ENCODE measurements at regions not wholly inside any gene's neighbourhood (a gene's known extent, or its start where the extent isn't known, plus 50 kb on each side); places are given as distances from the start of the nearest gene placed in this dataset.

DNA sequence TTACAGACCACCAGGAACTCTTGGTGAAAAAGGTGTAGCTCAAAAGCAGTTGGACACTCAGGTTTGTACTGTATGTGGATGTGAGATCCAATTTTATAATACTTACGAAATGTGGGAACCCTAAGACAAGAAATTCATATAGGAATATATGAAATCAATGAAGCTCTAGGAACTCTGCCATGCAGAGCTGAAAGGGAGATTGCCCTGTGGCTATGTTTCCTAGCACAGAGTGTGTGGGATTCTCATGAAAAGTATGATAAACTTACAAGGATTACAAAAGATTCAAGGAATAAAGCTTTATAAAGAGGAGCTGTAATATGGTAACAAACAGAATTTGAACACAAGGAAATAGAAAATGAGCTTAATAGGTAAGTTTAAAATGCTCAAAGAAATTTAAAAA is 205.7 kb upstream of the FAM83B start:
- DNase-seq (ENCODE audit: low read depth), result no peak

DNA sequence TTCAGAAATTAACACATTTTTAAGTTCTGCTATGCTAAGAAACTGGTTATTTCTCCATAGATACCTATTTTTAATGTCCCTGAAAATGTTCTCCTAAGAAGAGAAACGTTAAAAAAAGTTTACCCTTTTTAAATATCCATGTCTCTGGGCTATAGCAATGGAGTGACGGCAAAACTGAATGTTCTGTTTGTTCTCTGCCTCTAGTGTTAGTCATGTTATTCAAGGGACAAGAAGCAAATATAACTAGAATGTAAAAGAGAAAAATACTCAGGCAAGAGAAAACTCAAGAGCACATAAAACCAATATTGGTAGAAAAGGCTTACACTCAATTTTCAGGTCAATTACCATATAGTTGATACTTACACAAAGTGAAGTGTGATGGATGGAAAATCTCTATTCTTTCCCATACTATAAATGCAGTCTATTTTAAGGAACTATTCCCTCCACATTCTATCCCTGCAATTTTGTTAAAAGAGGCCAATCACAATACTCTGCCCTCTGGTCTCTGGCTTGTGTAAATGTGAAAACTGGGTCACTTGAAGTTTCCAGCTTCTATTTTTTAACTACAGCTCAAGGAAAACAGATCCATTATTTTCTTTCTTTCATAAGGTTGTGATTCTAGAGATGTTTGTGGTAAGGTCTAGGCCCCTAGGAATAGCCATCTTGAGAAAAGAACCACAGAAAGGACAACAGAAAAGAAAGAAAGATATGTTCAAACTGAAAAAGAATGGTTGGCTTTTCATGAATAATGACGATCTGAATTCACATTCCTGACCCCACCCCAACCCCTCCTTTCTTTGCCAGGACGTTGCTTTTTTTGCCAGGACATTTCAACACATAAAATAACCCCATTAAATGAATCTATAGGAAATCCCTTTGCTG is 200.3 kb upstream of the FAM83B start:
- DNase-seq (ENCODE audit: low read depth), result no peak

DNA sequence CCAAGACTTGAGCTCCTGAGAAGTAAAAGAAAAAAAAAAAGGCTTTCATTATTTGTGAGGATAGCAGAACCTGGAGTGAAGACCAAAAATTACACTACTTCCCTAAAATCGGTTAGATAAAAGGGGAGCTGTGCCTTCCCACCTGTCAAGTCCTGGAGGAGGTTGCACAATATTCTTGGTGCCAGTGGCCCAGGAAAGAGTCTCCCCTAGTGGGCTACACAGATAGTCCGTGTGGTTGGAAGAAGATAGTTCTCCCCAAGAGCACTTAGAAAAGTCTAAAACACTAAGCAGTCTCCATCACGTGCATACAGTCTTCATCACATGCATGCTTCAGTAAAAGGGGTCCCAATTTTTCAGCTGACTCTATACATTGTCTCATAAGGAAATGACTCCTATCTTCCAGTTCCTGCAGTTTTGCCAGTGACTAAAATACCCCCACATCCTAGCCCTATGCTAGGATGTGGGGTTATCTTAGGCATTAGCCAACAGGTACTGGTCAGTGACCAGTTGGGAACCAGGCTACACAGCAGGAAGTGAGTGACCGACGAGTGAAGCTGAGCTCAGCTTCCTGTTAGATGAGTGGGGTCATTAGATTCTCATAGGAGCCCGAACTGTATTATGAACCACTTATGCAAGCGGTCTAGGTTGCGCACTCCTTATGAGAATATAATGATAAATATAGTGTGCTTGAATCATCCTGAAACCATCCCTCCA is 199.5 kb upstream of the FAM83B start:
- peak; percentile 18 for DNase-seq (ENCODE audit: low read depth)

DNA sequence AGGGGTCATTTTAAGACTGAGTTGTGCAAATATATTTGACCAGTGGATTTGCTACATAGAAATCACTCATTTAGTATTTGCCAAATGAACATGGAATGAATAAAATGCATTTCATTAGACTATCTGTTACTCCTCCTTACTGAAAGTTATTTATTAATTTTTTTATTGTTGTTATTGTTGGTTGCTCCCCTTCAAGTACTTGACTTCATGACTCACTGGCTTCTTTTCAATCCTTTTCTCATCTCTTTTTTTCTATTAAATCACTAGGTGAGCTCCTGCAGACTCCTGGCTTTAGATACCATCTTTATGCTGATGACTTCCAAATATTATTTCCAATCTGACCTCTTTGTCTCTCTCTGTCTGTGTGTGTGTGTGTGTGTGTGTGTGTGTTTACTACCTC is 192.2 kb upstream of the FAM83B start:
- no peak for DNase-seq (ENCODE audit: low read depth)

DNA sequence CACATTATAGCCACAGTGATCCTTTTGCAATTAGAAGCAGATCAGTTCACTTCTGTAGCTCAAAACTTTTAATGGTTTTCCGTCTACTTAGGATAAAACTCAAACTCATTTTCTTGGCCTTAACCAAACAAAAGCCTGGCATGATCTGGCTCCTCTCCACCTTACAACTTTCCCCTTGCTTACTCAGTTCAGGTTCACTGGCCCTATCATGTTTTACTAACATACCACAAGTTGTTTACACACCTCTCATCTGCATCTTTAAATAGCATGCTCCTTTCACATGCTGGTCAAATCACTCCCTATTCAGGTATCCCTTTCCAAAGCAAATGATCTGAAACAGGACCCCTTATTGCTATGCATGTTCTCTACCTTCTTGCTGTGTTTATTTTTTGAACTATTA is 191.4 kb upstream of the FAM83B start:
- no peak for DNase-seq (ENCODE audit: low read depth)

DNA sequence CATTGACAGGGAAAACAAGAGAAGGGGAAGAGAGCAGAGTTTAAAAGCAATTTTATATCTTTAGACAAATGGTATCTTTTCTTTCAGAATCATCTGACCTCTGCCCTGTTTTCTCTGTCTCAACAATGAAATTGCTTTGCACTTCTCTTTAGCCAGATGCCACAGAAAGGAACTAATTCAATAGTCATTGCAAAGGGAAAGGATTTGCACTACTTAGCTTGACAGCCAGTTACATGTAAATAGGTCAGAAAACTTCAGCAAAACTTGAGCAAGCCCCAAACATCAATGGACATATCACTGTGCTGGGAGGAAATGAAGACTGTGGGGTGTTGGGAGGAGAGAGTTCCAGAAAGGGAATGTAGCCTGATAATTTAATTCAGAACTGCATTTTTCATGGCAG is 181.3 kb upstream of the FAM83B start:
- no peak for DNase-seq (ENCODE audit: low read depth)

DNA sequence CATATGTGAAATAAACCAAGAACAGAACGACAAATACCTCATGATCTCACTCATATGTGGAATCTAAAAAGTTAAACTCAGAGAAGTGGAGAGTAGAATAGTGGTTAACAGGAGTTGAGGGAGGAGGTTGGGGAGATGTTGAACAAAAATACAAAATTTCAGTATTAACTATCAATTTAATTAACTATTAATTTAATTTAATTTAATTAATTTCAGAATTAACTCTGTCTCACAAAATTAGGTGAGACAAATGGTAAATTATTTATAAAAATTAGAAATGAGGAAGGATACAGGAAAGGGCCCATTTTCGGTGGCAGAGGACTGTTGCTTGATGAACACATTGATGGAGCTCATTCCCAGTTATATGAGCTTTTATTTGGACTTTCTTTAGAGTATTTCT is 166.0 kb upstream of the FAM83B start:
- no peak for DNase-seq (ENCODE audit: low read depth)

DNA sequence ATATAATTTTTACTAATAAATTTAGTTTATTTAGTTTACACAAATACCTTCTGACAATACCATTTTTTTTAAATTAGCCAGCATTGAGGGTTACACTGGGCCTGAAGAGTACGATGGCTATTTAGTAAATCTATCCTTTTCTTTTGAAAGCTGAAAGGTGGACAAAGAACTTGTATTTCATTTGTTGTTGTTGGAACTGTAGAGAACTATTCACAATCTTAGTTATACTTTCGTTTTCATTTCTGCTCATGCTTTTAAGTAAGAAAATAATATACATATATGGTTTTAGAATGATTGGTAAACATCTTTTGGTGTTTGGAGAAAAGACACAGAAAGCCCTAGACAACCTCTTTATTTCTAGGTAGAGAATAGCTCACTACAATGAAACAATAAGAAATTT is 165.3 kb upstream of the FAM83B start:
- DNase-seq (ENCODE audit: low read depth), result no peak

DNA sequence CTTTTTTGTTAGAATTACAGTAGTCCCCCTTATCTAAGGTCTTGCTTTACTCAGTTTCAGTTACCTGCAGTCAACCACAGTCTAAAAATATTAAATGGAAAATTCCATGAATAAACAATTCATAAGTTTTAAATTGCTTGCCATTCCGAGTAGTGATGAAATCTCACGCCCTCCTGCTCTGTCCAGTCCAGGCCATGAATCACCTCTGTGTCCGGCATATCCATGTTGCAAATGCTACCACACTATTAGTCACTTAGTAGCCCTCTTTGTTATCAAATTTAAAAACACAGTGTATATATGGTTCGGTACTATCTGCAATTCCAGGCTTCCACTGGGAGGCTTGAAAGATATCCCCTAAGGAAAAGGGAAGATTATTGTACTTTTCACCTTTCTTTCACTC is 164.6 kb upstream of the FAM83B start:
- DNase-seq (ENCODE audit: low read depth), result peak; percentile 90

DNA sequence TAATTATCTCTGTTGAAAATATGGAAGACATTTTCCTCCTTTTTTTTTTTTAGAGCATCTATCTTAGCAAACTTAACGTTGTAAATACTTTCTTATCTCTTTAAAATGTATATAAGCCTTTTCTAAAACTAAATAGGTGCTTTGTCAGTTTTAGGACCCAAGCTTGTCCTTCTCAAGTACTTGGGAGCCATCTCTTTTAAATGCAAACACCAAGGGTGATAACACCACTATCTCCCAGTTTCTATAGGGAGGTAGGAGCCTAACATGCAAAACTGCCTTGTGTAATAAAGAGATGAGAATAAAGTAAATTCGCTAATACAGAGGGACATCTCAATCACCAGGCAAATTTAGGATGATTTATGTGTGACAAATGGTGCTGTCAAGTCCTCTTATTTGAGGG is 157.0 kb upstream of the FAM83B start:
- no peak for DNase-seq (ENCODE audit: low read depth)

DNA sequence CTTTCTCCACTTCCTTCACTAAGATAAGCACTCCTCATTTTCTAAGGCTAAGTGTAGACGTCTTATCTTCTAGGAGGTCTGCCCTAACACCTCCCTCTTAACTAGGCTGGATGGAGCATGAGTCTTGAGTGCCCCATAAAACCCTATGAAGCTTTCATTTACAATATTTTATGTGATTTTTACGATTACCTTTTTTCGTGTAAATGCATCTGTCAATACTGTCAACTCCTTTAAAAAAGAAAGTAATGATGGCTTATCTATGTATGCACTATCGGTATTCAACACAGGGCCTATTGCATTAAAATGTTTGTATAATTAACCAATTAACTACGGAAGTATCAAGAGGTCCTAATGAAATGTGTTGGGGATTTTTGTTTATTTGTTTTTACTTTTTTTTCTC is 156.0 kb upstream of the FAM83B start:
- DNase-seq (ENCODE audit: low read depth), result no peak

DNA sequence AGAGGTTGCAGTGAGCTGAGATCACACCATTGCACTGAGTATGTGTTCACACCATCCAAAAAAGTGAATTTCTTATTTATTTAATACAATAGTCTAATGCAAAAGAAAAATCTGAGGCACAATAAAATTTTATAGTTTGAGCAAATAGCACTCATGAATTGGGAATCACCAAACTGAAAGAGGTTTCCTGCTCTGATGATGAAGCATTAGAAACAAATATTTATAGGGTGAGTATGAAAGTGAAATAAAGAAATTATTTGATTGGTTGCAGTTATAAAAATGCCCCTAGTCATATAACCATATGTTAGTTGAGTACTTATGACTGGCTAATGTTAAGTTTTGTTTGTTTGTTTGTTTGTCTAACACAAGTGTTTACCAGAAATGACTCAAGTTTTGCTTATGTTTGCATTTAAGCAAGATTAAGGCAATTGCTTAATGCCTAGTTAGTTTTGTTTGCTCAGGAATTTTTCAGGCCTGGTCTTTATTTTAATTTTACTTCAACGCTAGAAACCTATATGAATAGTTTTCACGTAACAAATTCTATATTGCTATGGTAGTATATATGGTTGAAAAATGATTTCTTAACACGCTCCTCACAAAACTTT is 151.5 kb upstream of the FAM83B start:
- DNase-seq (ENCODE audit: low read depth), result peak; percentile 9

DNA sequence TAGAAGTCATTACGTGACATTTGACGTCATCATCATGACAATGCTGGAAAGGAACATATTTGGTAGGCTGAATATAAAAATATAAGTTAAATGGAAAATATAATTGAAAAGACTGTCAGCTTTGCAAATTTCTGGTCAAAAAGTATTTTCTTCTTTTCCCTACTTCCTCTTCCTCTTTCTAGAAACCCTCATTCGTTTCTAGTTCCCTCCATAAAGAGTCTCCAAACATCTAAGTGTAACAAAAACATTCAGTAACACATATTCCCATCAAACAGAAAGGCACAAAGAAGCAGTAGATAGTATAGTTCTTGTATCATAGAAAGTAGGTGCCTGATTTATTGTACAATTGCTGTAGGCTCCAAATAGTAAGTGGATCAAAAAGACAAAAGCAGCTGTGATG is 150.8 kb upstream of the FAM83B start:
- no peak for DNase-seq (ENCODE audit: low read depth)

DNA sequence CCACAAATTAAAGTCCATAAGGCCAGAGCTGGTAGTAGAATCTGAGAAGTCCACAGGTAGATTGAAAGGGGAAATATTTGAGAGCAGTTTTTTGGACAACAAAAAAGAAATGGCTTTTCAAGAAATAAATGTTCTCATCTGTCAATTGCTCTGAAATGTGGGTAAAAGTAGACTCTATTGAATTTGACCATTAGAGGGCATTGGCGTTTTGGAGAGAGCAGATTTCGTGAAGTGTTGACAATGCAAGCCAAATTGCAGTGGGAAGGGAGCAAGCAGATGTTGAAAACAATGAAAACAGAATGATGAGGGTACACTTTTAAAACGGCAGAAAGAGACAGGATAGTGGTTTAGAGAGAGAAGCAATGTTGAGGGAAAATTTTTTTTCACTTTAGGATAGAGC is 149.1 kb upstream of the FAM83B start:
- DNase-seq (ENCODE audit: low read depth), result peak; percentile 34

DNA sequence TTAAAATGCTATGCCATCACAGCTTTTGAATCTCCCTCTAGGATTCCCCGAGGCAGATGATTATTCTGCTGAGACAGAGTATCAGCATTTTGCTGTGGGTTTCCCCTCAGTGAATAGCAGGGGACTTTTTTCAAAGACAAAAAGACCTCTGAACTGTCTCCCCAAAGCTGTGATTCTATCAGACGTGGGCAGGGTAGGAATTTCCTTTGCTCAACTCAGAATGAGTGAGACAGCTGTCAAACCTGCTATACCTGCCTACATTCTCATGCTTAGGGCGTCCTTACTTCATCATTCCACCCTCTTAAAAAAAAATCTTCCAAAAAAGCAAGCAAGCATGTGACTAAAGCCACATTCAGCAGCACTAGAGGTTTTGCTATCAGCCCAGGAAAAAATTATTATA is 147.6 kb upstream of the FAM83B start:
- no peak for DNase-seq (ENCODE audit: low read depth)

DNA sequence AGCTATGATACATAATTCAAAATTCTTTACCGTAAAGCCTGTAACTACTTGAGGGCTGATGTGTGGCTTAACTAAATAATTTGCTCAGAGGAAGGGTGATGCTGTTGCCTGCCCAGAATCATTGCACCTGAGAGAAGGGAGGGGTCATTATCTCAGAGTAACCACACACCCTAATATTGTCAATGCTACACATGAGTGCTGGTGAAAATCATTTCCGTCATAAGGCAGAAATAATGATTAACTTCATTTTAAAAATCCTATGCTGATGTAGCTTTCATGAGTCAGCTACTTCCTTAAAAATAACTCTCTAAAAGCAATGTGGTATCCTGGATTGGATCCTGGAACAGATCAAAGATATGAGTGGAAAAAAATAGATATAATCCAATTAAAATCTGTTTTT is 146.4 kb upstream of the FAM83B start:
- DNase-seq (ENCODE audit: low read depth), result no peak

DNA sequence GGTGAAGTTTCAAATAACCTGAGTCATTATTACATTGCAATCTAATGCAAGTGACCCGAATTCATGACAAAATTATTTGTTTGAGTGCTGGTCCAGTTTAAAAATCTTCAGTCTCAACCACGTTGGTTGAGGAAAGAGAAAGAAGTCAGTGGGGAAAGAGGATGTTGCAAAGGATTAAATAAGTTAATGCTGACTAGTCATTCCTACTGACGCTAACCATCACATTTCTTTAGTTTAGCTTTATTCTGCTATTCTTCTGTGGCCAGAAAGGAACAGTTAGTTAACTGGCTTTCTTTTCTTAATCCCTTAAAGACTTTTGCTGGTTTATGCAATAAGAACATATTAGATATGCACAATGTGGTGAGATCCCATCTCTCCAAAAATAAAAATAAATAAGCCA is 143.8 kb upstream of the FAM83B start:
- no peak for DNase-seq (ENCODE audit: low read depth)

DNA sequence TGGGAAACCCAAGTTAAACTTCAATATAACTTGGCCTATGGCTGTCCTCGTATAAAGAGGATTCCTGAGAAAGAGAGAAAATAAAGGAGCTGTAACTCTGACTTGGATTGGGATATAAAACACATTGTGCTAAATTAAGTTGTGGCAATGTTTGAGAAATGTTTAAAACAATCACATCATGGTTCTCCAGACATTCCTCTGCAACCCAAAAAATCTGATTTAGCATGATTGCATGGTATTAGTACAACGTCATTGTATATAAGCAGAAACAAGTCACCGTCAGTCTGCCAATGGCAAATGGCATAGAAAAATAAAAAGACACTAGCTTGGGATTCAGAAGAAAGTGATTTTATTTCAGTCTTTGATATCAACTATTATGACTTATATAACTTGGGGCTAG is 140.2 kb upstream of the FAM83B start:
- no peak for DNase-seq (ENCODE audit: low read depth)

DNA sequence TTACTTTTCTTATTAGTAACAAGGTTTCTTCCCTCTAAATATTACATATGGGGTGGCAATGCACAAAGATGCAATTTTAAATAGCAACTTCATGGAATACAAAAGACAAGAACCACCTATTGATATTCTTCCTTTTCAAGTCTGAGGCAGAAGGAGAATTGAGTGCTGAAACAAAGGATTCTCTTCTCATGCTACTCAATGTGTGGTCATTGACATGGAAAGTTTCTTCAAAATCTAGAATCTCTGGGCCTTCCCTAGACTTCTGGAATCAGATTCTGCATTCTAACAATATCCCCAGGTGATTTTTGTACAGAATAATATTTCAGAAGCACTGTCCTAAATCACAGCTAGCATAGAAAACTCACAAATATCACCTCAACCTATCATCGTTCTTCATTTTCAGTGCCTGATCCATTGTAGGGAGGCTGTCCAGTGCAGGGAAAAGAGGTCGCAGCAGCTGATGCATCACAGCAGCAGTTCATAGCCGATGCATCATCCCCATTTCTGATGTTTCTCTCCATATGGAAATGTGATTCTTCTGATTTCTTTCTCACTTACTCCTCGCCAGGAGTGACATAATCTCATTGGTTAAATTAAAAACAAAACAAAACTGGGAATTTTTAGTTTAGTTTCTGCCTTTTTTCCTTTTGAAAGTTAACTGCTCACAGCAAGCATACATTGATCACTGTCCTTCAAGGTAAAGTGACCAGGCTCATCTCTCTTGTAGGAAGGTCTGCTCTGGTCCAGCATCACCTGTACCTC is 139.5 kb upstream of the FAM83B start:
- no peak for DNase-seq (ENCODE audit: low read depth)

DNA sequence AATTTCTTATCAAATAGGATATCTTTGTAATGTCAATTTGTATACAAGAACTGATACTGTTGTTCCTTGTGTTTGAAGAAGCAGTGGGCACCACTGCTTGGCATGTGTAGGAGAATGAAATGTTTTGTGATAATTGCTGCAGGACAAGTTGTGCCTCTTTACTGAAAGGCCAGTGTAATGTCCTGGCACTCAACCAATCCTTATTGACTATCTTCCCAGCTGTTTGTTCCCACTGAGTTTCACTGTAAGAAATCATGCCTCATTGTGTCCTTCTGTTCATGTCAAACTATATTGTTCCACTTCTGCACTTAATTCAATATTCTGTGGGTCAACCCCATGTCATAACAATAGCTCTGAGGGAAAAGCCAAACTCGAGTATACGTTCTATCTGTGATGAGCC is 136.1 kb upstream of the FAM83B start:
- DNase-seq (ENCODE audit: low read depth), result no peak

DNA sequence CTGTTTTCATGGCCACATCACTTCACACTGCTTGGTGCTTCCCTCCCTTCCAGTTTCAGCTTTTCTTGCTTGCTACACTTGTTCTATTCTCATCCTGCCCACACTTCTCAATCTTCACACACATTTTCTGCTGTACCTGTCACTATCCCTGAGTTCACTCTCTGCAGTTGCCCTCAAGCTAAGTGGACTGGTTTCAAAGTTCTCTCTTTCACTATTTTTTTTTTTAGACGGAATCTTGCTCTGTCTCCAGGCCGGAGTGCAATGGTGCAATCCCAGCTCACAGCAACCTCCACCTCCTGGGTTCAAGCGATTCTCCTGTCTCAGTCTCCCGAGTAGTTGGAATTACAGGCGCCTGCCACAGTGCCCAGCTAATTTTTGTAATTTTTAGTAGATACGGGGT is 130.6 kb upstream of the FAM83B start:
- DNase-seq (ENCODE audit: low read depth), result no peak

DNA sequence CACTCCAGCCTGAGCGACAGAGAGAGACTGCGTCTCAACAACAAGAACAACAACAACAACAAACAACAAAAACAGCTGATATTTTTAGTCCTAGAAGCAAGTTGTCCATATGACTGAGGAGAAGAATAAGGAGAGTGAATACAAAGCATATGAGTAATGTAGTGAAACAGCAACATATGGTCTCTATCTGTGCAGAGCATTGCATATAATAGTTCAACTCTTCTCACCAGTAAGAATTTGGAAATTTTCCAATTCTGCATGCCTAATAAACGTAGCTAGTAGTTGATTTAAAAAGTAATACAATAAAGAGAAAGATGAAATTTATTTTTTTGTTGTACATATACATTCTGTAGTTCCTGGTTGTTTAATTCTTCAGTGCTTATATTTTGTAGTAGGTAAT is 129.7 kb upstream of the FAM83B start:
- DNase-seq (ENCODE audit: low read depth), result no peak

All from ELR (cell line).